ENCODE measurements at regions not wholly inside any gene's neighbourhood (a gene's known extent, or its start where the extent isn't known, plus 50 kb on each side); places are given as distances from the start of the nearest gene placed in this dataset.

DNA sequence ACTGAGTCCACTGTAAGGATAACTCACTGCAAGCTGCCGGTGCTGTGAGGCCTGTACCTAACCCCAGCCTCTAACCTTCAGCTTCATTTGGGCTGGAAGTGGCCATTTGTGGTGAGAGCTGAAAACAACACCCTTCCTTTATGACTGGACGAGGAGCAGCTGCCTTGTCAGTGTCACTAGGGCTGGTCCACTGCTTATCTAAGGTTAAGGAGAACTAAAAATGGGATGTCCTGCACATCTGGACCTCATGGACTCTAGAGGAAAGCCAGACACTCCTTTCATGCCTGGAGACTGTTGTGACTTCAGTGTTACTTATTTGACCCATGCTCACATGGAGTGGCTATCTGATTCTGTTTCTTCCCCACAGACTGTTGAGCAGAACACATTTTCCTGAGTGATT is 139.9 kb downstream of the ZNF518B start:
- no peak for ATAC-seq
- Histone ChIP-seq H3K4me3 (no peak overlapping the region), H3K27ac (no peak overlapping the region), H3K9me3 (no peaks in the 10 kb centered on the region), H3K36me3 (no peaks in the 10 kb centered on the region), H3K27me3 (ENCODE audit: low read depth) (no peaks in the 10 kb centered on the region), H3K4me1 (no peaks in the 10 kb centered on the region)
- TF ChIP-seq, protein P1, sequence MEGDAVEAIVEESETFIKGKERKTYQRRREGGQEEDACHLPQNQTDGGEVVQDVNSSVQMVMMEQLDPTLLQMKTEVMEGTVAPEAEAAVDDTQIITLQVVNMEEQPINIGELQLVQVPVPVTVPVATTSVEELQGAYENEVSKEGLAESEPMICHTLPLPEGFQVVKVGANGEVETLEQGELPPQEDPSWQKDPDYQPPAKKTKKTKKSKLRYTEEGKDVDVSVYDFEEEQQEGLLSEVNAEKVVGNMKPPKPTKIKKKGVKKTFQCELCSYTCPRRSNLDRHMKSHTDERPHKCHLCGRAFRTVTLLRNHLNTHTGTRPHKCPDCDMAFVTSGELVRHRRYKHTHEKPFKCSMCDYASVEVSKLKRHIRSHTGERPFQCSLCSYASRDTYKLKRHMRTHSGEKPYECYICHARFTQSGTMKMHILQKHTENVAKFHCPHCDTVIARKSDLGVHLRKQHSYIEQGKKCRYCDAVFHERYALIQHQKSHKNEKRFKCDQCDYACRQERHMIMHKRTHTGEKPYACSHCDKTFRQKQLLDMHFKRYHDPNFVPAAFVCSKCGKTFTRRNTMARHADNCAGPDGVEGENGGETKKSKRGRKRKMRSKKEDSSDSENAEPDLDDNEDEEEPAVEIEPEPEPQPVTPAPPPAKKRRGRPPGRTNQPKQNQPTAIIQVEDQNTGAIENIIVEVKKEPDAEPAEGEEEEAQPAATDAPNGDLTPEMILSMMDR (IDR thresholded peaks at IDR 0.05): no peak
- intact Hi-C loops (cut with DNase I): no loop called here
- no peak for DNase-seq

DNA sequence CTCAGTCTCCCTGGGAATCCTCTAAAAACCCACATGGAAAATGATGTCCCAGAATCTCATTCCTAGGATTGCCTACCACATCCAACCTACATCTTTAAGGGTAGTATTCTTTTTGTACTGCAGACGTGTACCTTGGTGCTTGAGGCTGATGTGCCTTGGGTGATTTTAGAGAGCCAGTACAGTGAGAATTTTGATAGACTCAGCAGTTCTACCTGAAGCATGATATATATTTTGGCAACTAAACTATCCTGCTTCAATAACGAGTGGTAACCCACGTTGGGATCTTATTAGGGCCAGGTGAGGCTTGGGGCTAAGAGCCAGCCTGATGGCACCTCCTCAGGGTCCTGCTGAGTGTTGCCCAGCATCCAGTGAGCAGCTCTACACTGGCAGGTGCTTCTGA is 140.4 kb downstream of the ZNF518B start:
- Histone ChIP-seq H3K4me3 (no peak overlapping the region), H3K27ac (no peak overlapping the region), H3K27me3 (ENCODE audit: low read depth) (no peaks in the 10 kb centered on the region), H3K9me3 (no peaks in the 10 kb centered on the region), H3K4me1 (no peaks in the 10 kb centered on the region), H3K36me3 (no peaks in the 10 kb centered on the region)
- no peak for DNase-seq
- intact Hi-C loops (cut with DNase I): no loop called here
- ATAC-seq: no peak
- TF ChIP-seq, protein P1 (IDR thresholded peaks at IDR 0.05): no peak

DNA sequence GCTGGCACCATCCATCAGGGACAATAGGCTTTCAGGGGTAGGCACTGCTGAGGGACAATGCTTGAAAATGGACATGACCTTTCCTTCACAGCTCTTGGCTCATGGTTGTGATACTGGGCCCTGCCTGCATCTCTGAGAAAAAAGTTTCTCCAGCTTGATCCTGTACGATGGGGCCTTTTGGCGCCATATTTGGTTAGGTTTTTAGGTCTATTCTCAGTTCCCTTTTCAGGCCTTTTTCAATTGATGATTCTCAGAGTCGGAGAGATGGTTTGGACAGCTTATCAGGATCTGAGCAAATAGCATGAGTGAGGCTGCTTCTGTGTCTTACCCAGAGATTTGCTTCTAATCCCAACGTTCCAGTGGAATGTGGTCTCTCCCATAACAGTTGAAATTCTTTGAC is 141.6 kb downstream of the ZNF518B start:
- H3K27me3 ChIP-seq (ENCODE audit: low read depth): no peaks in the 10 kb centered on the region
- intact Hi-C loops (cut with DNase I): no loop called here
- no peaks in the 10 kb centered on the region for H3K4me1 ChIP-seq
- H3K4me3 ChIP-seq: no peak overlapping the region
- TF ChIP-seq, protein P1 (IDR thresholded peaks at IDR 0.05): no peak
- H3K9me3 ChIP-seq: no peaks in the 10 kb centered on the region
- DNase-seq (no peak), ATAC-seq (no peak)
- no peak overlapping the region for H3K27ac ChIP-seq
- no peaks in the 10 kb centered on the region for H3K36me3 ChIP-seq

DNA sequence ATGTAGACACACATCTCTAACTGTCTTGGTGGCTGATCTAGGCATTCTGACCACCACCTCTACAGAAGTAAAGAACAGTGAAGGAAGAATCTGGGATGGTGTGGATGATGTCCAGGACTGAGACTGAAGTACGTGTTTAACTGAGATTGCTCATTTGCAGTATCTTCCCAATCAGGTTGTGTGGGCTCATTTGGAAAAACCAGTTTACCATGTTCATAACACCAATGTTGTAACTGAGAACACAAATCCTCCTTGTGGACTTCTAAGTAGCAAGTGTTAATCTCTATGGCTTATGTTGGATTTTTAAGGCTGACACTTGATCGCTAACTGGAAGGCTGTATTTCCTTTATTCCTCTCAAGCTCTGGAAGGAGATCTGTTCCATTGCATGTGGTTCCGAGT is 144.7 kb downstream of the ZNF518B start:
- intact Hi-C loops (cut with DNase I): no loop called here
- no peaks in the 10 kb centered on the region for H3K27me3 ChIP-seq (ENCODE audit: low read depth)

DNA sequence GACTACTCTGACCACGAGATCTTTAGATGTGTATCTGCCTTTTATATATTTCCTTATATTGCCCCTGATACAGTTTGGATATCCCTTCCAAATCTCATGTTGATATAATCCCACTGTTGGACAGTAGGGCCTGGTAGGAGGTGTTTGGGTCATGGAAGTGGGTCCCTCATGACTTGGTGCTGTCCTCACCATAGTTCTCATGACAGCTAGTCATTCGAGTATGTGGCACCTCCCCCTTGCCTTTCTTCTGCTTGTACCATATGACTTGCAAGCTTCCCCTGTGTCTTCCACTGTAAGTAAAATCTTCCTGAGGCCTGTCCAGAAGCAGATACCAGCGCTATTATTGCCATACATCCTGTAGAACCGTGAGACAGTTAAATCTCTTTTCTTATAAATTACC is 145.3 kb downstream of the ZNF518B start:
- no peaks in the 10 kb centered on the region for H3K9me3 ChIP-seq
- intact Hi-C loops (cut with DNase I): no loop called here
- ATAC-seq: no peak
- no peak overlapping the region for H3K27ac ChIP-seq
- no peaks in the 10 kb centered on the region for H3K36me3 ChIP-seq
- TF ChIP-seq, protein P1 (IDR thresholded peaks at IDR 0.05): no peak
- no peak overlapping the region for H3K4me3 ChIP-seq
- no peaks in the 10 kb centered on the region for H3K4me1 ChIP-seq
- H3K27me3 ChIP-seq (ENCODE audit: low read depth): no peaks in the 10 kb centered on the region
- no peak for DNase-seq

More for the DNA sequence above, 144.7 kb downstream of the ZNF518B start:
- no peaks in the 10 kb centered on the region for H3K36me3 ChIP-seq
- no peak for DNase-seq
- ATAC-seq: no peak
- no peak overlapping the region for H3K4me3 ChIP-seq
- H3K4me1 ChIP-seq: no peaks in the 10 kb centered on the region
- H3K9me3 ChIP-seq: no peaks in the 10 kb centered on the region
- no peak overlapping the region for H3K27ac ChIP-seq
- TF ChIP-seq, protein P1 (IDR thresholded peaks at IDR 0.05): no peak

DNA sequence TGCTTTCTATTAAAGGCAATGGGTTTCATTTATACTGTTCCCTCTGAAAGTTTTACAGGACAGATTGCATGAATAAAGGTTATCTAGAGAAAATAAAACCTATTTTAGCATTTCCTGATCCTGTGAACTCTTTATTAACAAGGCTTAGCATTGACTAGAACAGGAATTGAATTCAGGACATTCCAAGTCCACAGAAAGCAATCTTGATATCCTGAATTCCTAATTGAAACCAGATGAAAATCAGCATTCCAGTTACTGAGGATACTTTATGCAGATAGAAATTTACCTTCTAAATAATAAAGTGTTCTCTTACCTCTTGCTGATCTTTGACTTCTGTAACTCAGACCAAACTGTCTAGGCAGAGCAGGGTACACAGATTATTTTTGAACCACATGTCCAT is 151.4 kb downstream of the ZNF518B start:
- intact Hi-C loops (cut with DNase I): no loop called here
- no peak overlapping the region for H3K4me3 ChIP-seq
- H3K27me3 ChIP-seq (ENCODE audit: low read depth): no peaks in the 10 kb centered on the region
- no peak overlapping the region for H3K27ac ChIP-seq
- TF ChIP-seq, protein P1 (IDR thresholded peaks at IDR 0.05): no peak
- no peaks in the 10 kb centered on the region for H3K36me3 ChIP-seq
- DNase-seq: no peak
- H3K9me3 ChIP-seq: no peaks in the 10 kb centered on the region
- no peak for ATAC-seq
- no peaks in the 10 kb centered on the region for H3K4me1 ChIP-seq

Measured in lower lobe of right lung (tissue), 2 donors.